OCI-LY7 (cell line): ENCODE measurements at regions not wholly inside any gene's neighbourhood (a gene's known extent, or its start where the extent isn't known, plus 50 kb on each side); places are given as distances from the start of the nearest gene placed in this dataset.

Experiments
- CTCF ChIP-seq: fragments of 200-600 bp; sonication (generic); conservative IDR thresholded peaks from 2 replicates; pipeline ENCODE4 v1.5.1; 2014; ENCODE audit warnings: mild to moderate bottlenecking, antibody characterized with exemption, low read length, moderate library complexity, mixed read lengths
- EZH2phosphoT487 ChIP-seq: fragments of 200-600 bp; sonication (generic); IDR thresholded peaks from 2 replicates; pipeline ENCODE4 v1.6.1; 2018; ENCODE audit warnings: low read depth, borderline replicate concordance, mild to moderate bottlenecking, mixed run types, antibody characterized with exemption, low read length, moderate library complexity, mixed read lengths

- TF ChIP-seq CTCF: no peak
- no peak for TF ChIP-seq EZH2phosphoT487
Measured at GRCh38 chr1:114286179-114286578, 132.5 kb upstream of the SYT6 start.
